Loucy (cell line): ENCODE measurements at regions not wholly inside any gene's neighbourhood (a gene's known extent, or its start where the extent isn't known, plus 50 kb on each side); places are given as distances from the start of the nearest gene placed in this dataset.

Experiments used
- H2AFZ ChIP-seq: fragments of 200-600 bp; sonication (generic); 2 replicates; pipeline ENCODE4 v1.6.0; 2016; ENCODE audit warnings: antibody characterized with exemption, mild to moderate bottlenecking, low read length, moderate library complexity
- H3F3A ChIP-seq: fragments of 200-600 bp; 2 replicates; pipeline ENCODE4 v1.6.0; 2016; ENCODE audit warnings: antibody characterized with exemption, low read depth, mild to moderate bottlenecking
- H3K27me3 ChIP-seq: fragments of 200-600 bp; sonication (generic); 2 replicates; pipeline ENCODE4 v1.6.1; 2014; ENCODE audit warnings: low read length, mild to moderate bottlenecking; ENCODE audit not compliant: insufficient read depth, poor library complexity, severe bottlenecking
- H3K36me3 ChIP-seq: fragments of 200-600 bp; sonication (generic); 2 replicates; pipeline ENCODE4 v1.6.1; 2016; ENCODE audit warnings: low read length; ENCODE audit not compliant: insufficient read depth
- H3K4me1 ChIP-seq: fragments of 200-600 bp; sonication (generic); 2 replicates; pipeline ENCODE4 v1.5.1; 2014; ENCODE audit warnings: low read length, mild to moderate bottlenecking; ENCODE audit not compliant: insufficient read depth, poor library complexity, severe bottlenecking
- H3K4me2 ChIP-seq: fragments of 200-600 bp; sonication (generic); 2 replicates; pipeline ENCODE4 v1.6.0; 2014; ENCODE audit warnings: antibody characterized with exemption, low read length, low read depth, mild to moderate bottlenecking; ENCODE audit not compliant: poor library complexity, severe bottlenecking
- H3K4me3 ChIP-seq: fragments of 200-600 bp; sonication (generic); 2 replicates; pipeline ENCODE4 v1.5.1; 2014; ENCODE audit warnings: low read length, mild to moderate bottlenecking, mixed read lengths; ENCODE audit not compliant: poor library complexity, severe bottlenecking
- H3K79me2 ChIP-seq: fragments of 200-600 bp; sonication (generic); 2 replicates; pipeline ENCODE4 v1.6.1; 2014; ENCODE audit warnings: low read length; ENCODE audit not compliant: insufficient read depth
- H3K9ac ChIP-seq: fragments of 200-600 bp; sonication (generic); 2 replicates; pipeline ENCODE4 v1.6.0; 2014; ENCODE audit warnings: mild to moderate bottlenecking, low read depth, low read length, moderate library complexity; ENCODE audit not compliant: poor library complexity, severe bottlenecking
- H3K9me2 ChIP-seq: fragments of 200-600 bp; sonication (generic); replicated peaks from 2 replicates; pipeline ENCODE4 v1.6.1; 2016; ENCODE audit warnings: low read depth, low read length, mixed read lengths
- H3K9me3 ChIP-seq: fragments of 200-600 bp; sonication (generic); 2 replicates; pipeline ENCODE4 v1.6.1; 2014; ENCODE audit warnings: mild to moderate bottlenecking, antibody characterized with exemption, low read length, low read depth; ENCODE audit not compliant: insufficient read depth
- H4K20me1 ChIP-seq: fragments of 200-600 bp; sonication (generic); 2 replicates; pipeline ENCODE4 v1.6.0; 2014; ENCODE audit warnings: antibody characterized with exemption, low read length, mild to moderate bottlenecking; ENCODE audit not compliant: insufficient read depth, poor library complexity, severe bottlenecking
- EZH2phosphoT487 ChIP-seq: fragments of 200-600 bp; IDR thresholded peaks from 2 replicates; pipeline ENCODE4 v1.6.1; 2018; ENCODE audit warnings: antibody characterized with exemption, mild to moderate bottlenecking, moderate library complexity, borderline replicate concordance
- TF ChIP-seq, protein P1 (sequence below): fragments of 200-600 bp; sonication (generic); conservative IDR thresholded peaks from 2 replicates; pipeline ENCODE4 v1.5.1; 2014; ENCODE audit warnings: mild to moderate bottlenecking, antibody characterized with exemption, low read length

DNA sequence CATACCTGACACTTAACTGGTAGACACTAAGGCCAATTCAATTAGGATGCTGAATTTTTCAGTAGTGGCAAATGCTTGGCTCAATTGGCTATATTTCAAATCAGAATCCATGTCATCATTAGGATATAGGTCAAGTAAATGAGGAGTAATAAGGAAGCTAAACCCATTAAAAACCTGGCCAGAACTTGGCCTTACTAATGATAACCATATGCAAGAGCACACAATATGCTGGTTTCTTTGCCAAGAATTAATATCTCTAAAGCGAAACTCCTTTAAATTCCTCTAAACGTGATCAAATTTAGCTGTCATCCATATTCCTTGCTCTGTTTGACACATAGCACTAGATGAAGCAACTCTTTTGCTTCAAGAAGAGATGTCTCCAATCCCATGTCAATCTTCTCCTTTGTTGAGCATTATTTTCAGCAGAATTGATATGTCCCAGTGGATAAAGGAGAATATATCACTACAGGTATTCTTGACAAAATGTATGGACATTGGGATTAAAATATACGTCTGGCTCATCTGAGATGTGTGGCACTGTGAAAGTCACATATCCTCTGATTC is 206.1 kb upstream of the ANKRD50 start:
- TF ChIP-seq, protein P1, sequence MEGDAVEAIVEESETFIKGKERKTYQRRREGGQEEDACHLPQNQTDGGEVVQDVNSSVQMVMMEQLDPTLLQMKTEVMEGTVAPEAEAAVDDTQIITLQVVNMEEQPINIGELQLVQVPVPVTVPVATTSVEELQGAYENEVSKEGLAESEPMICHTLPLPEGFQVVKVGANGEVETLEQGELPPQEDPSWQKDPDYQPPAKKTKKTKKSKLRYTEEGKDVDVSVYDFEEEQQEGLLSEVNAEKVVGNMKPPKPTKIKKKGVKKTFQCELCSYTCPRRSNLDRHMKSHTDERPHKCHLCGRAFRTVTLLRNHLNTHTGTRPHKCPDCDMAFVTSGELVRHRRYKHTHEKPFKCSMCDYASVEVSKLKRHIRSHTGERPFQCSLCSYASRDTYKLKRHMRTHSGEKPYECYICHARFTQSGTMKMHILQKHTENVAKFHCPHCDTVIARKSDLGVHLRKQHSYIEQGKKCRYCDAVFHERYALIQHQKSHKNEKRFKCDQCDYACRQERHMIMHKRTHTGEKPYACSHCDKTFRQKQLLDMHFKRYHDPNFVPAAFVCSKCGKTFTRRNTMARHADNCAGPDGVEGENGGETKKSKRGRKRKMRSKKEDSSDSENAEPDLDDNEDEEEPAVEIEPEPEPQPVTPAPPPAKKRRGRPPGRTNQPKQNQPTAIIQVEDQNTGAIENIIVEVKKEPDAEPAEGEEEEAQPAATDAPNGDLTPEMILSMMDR, result no peak
- TF ChIP-seq EZH2phosphoT487, result no peak
- H3K9me3 ChIP-seq, result no peaks in the 10 kb centered on the region
- H3K79me2 ChIP-seq, result no peaks in the 10 kb centered on the region
- H3K9me2 ChIP-seq, result no peaks in the 10 kb centered on the region
- no peak overlapping the region for H3K4me2 ChIP-seq
- H3K4me3 ChIP-seq, result no peak overlapping the region
- H3K4me1 ChIP-seq, result no peaks in the 10 kb centered on the region
- no peaks in the 10 kb centered on the region for H3F3A ChIP-seq
- H3K27me3 ChIP-seq, result no peaks in the 10 kb centered on the region
- H3K36me3 ChIP-seq, result no peaks in the 10 kb centered on the region
- no peak overlapping the region for H3K9ac ChIP-seq
- H2AFZ ChIP-seq, result no peak overlapping the region
- no peaks in the 10 kb centered on the region for H4K20me1 ChIP-seq

DNA sequence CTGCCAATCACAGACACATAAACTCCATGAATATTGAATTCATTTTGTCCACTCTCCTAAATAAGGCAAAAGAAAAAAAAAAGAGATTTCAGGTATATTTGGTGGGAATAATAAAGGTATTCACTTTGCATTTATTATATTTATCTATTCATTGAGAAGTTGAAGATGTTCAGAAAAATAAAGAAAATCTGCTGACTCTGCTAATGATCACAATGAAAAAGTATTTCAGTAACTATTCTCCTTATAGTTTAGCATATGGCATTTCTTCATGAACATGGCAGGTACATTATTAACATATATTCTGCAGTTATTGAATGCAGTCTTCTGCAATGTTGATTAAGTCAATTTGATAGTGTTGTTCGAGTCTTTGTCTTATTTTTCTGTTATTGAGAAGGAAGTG is 202.5 kb upstream of the ANKRD50 start:
- Histone ChIP-seq H3K36me3 (no peaks in the 10 kb centered on the region), H3K9me2 (no peaks in the 10 kb centered on the region), H4K20me1 (no peaks in the 10 kb centered on the region), H2AFZ (no peak overlapping the region), H3K27me3 (no peaks in the 10 kb centered on the region), H3F3A (no peaks in the 10 kb centered on the region), H3K9ac (no peak overlapping the region), H3K9me3 (no peaks in the 10 kb centered on the region), H3K4me1 (no peaks in the 10 kb centered on the region), H3K4me2 (no peak overlapping the region), H3K4me3 (no peak overlapping the region), H3K79me2 (no peaks in the 10 kb centered on the region)
- TF ChIP-seq, protein P1, result no peak
- no peak for TF ChIP-seq EZH2phosphoT487

DNA sequence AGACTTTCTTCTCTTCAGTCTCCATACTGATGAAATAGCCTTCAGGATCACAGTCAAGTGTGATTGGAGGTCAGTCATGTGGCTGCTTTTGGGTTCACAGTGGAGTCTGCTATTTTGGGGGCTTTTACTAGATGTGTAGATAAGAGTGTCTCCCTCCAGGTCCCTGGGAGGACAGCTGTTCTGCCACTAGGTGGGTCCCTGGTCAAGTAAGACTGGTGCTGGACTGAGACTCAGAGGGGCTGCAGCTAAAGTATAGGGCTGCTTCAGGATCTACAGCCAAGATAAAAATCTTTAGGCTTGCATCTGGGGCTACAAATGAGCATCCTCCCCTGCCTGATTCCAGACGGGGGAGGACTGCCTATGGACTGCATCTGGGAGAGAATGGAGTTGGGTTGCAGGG is 200.7 kb upstream of the ANKRD50 start:
- H4K20me1 ChIP-seq, result no peaks in the 10 kb centered on the region
- no peak overlapping the region for H3K4me3 ChIP-seq
- H3K9me2 ChIP-seq, result no peaks in the 10 kb centered on the region
- H3K4me2 ChIP-seq, result no peak overlapping the region
- H3K27me3 ChIP-seq, result no peaks in the 10 kb centered on the region
- no peaks in the 10 kb centered on the region for H3K4me1 ChIP-seq
- H3K9ac ChIP-seq, result no peak overlapping the region
- H3F3A ChIP-seq, result no peaks in the 10 kb centered on the region
- H2AFZ ChIP-seq, result no peak overlapping the region
- H3K9me3 ChIP-seq, result no peaks in the 10 kb centered on the region
- H3K36me3 ChIP-seq, result no peaks in the 10 kb centered on the region
- no peaks in the 10 kb centered on the region for H3K79me2 ChIP-seq
- TF ChIP-seq, protein P1, result no peak
- TF ChIP-seq EZH2phosphoT487, result no peak
